Neural cell (in vitro differentiated cells): ENCODE measurements at regions not wholly inside any gene's neighbourhood (a gene's known extent, or its start where the extent isn't known, plus 50 kb on each side); places are given as distances from the start of the nearest gene placed in this dataset.

ENCODE experiments used
- H2AFZ ChIP-seq: fragments of 200-600, 300-800 bp; sonication (generic), shearing (Covaris generic); 2 replicates; pipeline ENCODE4 v1.6.0; 2014; ENCODE audit warnings: low read depth, mild to moderate bottlenecking, antibody characterized with exemption, low read length, moderate library complexity
- H3F3A ChIP-seq: fragments of 200-600 bp; shearing (Covaris generic); 2 replicates; pipeline ENCODE4 v1.6.1; 2016; ENCODE audit warnings: mild to moderate bottlenecking, moderate library complexity, mixed read lengths, antibody characterized with exemption, low read length; ENCODE audit not compliant: insufficient read depth, poor library complexity, severe bottlenecking
- H3K27ac ChIP-seq: fragments of 200-600, 300-800 bp; sonication (generic), shearing (Covaris generic); 2 replicates; pipeline ENCODE4 v1.5.1; 2014; ENCODE audit warnings: mild to moderate bottlenecking, low read length, moderate library complexity
- H3K27me3 ChIP-seq: fragments of 300-800, 200-600 bp; sonication (generic), shearing (Covaris generic); 2 replicates; pipeline ENCODE4 v1.6.0; 2014; ENCODE audit warnings: mild to moderate bottlenecking, low read depth, low read length, moderate library complexity; ENCODE audit not compliant: insufficient read depth
- H3K36me3 ChIP-seq: fragments of 300-800, 200-600 bp; sonication (generic), shearing (Covaris generic); 2 replicates; pipeline ENCODE4 v1.5.1; 2014; ENCODE audit warnings: mild to moderate bottlenecking, antibody characterized with exemption, low read length, moderate library complexity; ENCODE audit not compliant: insufficient read depth
- H3K4me2 ChIP-seq: fragments of 300-800, 200-600 bp; sonication (generic), shearing (Covaris generic); 2 replicates; pipeline ENCODE4 v1.6.0; 2014; ENCODE audit warnings: mild to moderate bottlenecking, low read length
- H3K4me3 ChIP-seq: fragments of 300-800, 200-600 bp; sonication (generic), shearing (Covaris generic); 2 replicates; pipeline ENCODE4 v1.5.1; 2014; ENCODE audit warnings: mild to moderate bottlenecking, low read length, moderate library complexity
- H3K79me2 ChIP-seq: fragments of 200-600 bp; shearing (Covaris generic); replicated peaks from 2 replicates; pipeline ENCODE4 v1.6.0; 2014; ENCODE audit warnings: mild to moderate bottlenecking, low read length, moderate library complexity; ENCODE audit not compliant: insufficient read depth
- H3K9ac ChIP-seq: fragments of 300-800, 200-600 bp; sonication (generic), shearing (Covaris generic); 2 replicates; pipeline ENCODE4 v1.6.1; 2016; ENCODE audit warnings: mild to moderate bottlenecking, low read length, mixed read lengths
- H3K9me2 ChIP-seq: fragments of 200-600 bp; shearing (Covaris generic); 2 replicates; pipeline ENCODE4 v1.6.1; 2016; ENCODE audit warnings: mild to moderate bottlenecking, low read length, mixed read lengths; ENCODE audit not compliant: insufficient read depth
- H3K9me3 ChIP-seq: fragments of 200-600, 300-800 bp; sonication (generic), shearing (Covaris generic); 2 replicates; pipeline ENCODE4 v1.6.1; 2016; ENCODE audit warnings: mild to moderate bottlenecking, mixed run types, low read length, moderate library complexity, mixed read lengths
- H4K20me1 ChIP-seq: fragments of 200-600 bp; shearing (Covaris generic); 2 replicates; pipeline ENCODE4 v1.6.1; 2016; ENCODE audit warnings: mild to moderate bottlenecking, mixed run types; ENCODE audit not compliant: insufficient read depth
- CTCF ChIP-seq: fragments of 450-650 bp; IDR thresholded peaks from 2 replicates; pipeline ENCODE4 v1.5.1; 2014; ENCODE audit warnings: antibody characterized with exemption, mild to moderate bottlenecking, moderate library complexity; ENCODE audit not compliant: poor library complexity, severe bottlenecking
- EP300 ChIP-seq: fragments of 450-650 bp; conservative IDR thresholded peaks from 2 replicates; pipeline ENCODE4 v1.6.1; 2014; ENCODE audit warnings: antibody characterized with exemption, mild to moderate bottlenecking, moderate library complexity; ENCODE audit not compliant: poor library complexity, severe bottlenecking
- EZH2 ChIP-seq: fragments of 200-600, 300-800 bp; shearing (Covaris generic), sonication (generic); IDR thresholded peaks from 2 replicates; pipeline ENCODE4 v1.6.1; 2014; ENCODE audit warnings: antibody characterized with exemption, low read length, borderline replicate concordance, mild to moderate bottlenecking; ENCODE audit not compliant: insufficient read depth, poor library complexity, severe bottlenecking
- MXI1 ChIP-seq: fragments of 450-650 bp; conservative IDR thresholded peaks from 2 replicates; pipeline ENCODE4 v1.6.1; 2014; ENCODE audit warnings: antibody characterized with exemption, mild to moderate bottlenecking; ENCODE audit not compliant: poor library complexity, severe bottlenecking
- POLR2AphosphoS5 ChIP-seq: IDR thresholded peaks from 2 replicates; pipeline ENCODE4 v1.6.1; 2012
- RAD21 ChIP-seq: fragments of 450-650 bp; conservative IDR thresholded peaks from 2 replicates; pipeline ENCODE4 v1.6.1; 2014; ENCODE audit warnings: antibody characterized with exemption, mild to moderate bottlenecking, moderate library complexity
- REST ChIP-seq: IDR thresholded peaks from 2 replicates; pipeline ENCODE4 v1.6.1; 2012; ENCODE audit warnings: borderline replicate concordance
- SMC3 ChIP-seq: fragments of 450-650 bp; conservative IDR thresholded peaks from 2 replicates; pipeline ENCODE4 v1.6.1; 2014; ENCODE audit warnings: antibody characterized with exemption, mild to moderate bottlenecking, moderate library complexity; ENCODE audit not compliant: poor library complexity
- TAF1 ChIP-seq: IDR thresholded peaks from 2 replicates; pipeline ENCODE4 v1.6.1; 2012; ENCODE audit warnings: low read depth

GRCh38 chr7:49702099-49702498 lies 71.3 kb upstream of the VWC2 start:
- H3K9ac ChIP-seq, result no peak overlapping the region
- H3K9me2 ChIP-seq, result no peaks in the 10 kb centered on the region
- no peaks in the 10 kb centered on the region for H4K20me1 ChIP-seq
- H3K9me3 ChIP-seq, result no peaks in the 10 kb centered on the region
- H2AFZ ChIP-seq, result no peak overlapping the region
- no peak overlapping the region for H3K27ac ChIP-seq
- TF ChIP-seq MXI1 (no peak), POLR2AphosphoS5 (no peak), EP300 (no peak), TAF1 (no peak), REST (no peak), CTCF (no peak), RAD21 (no peak), SMC3 (no peak)
- H3K4me2 ChIP-seq, result no peak overlapping the region
- no peak overlapping the region for H3K4me3 ChIP-seq
- no peaks in the 10 kb centered on the region for H3K27me3 ChIP-seq
- no peaks in the 10 kb centered on the region for H3F3A ChIP-seq
- no peaks in the 10 kb centered on the region for H3K36me3 ChIP-seq
- no peaks in the 10 kb centered on the region for H3K79me2 ChIP-seq

GRCh38 chr7:49703337-49703736 lies 70.1 kb upstream of the VWC2 start:
- Histone ChIP-seq H3K27me3 (no peaks in the 10 kb centered on the region), H3K4me3 (no peak overlapping the region), H3F3A (no peaks in the 10 kb centered on the region), H3K27ac (no peak overlapping the region), H2AFZ (no peak overlapping the region), H3K9me3 (no peaks in the 10 kb centered on the region), H3K36me3 (no peaks in the 10 kb centered on the region), H3K79me2 (no peaks in the 10 kb centered on the region), H3K4me2 (no peak overlapping the region), H4K20me1 (no peaks in the 10 kb centered on the region), H3K9ac (no peak overlapping the region), H3K9me2 (no peaks in the 10 kb centered on the region)
- no peak for TF ChIP-seq EZH2
- no peak for TF ChIP-seq MXI1
- TF ChIP-seq EP300, result no peak
- TF ChIP-seq TAF1, result no peak
- TF ChIP-seq REST, result no peak
- TF ChIP-seq POLR2AphosphoS5, result no peak
- no peak for TF ChIP-seq SMC3
- no peak for TF ChIP-seq CTCF
- TF ChIP-seq RAD21, result no peak
